OCI-LY3 (cell line): ENCODE measurements at regions not wholly inside any gene's neighbourhood (a gene's known extent, or its start where the extent isn't known, plus 50 kb on each side); places are given as distances from the start of the nearest gene placed in this dataset.

Experiments
- H2AFZ ChIP-seq: fragments of 200-600, 300-600 bp; shearing (Covaris generic); 2 replicates; pipeline ENCODE4 v1.6.0; 2014; ENCODE audit warnings: antibody characterized with exemption, low read depth, low read length
- H3K27ac ChIP-seq: fragments of 200-600, 300-600 bp; sonication (generic); 2 replicates; pipeline ENCODE4 v1.5.1; 2014; ENCODE audit warnings: mild to moderate bottlenecking, low read length, moderate library complexity, mixed read lengths
- H3K27me3 ChIP-seq: fragments of 200-600, 300-600 bp; sonication (generic); 2 replicates; pipeline ENCODE4 v1.6.1; 2014; ENCODE audit warnings: low read depth, low read length, mixed read lengths
- H3K36me3 ChIP-seq: fragments of 200-600, 300-600 bp; sonication (generic); replicated peaks from 2 replicates; pipeline ENCODE3; 2014; ENCODE audit warnings: low read depth, low read length, mixed read lengths
- H3K4me1 ChIP-seq: fragments of 300-600, 200-600 bp; sonication (generic); 2 replicates; pipeline ENCODE4 v1.6.1; 2014; ENCODE audit warnings: low read length, mixed read lengths
- H3K4me2 ChIP-seq: fragments of 200-600, 300-600 bp; sonication (generic); 2 replicates; pipeline ENCODE4 v1.6.1; 2014; ENCODE audit warnings: low read length, mixed read lengths
- H3K4me3 ChIP-seq: fragments of 300-600, 200-600 bp; sonication (generic); 2 replicates; pipeline ENCODE4 v1.5.1; 2014; ENCODE audit warnings: antibody characterized with exemption, mild to moderate bottlenecking, low read length, moderate library complexity
- H3K79me2 ChIP-seq: fragments of 300-600, 200-600 bp; shearing (Covaris generic); 2 replicates; pipeline ENCODE4 v1.6.1; 2014; ENCODE audit warnings: mild to moderate bottlenecking, low read length, mixed read lengths
- H3K9ac ChIP-seq: fragments of 300-600, 200-600 bp; shearing (Covaris generic); 2 replicates; pipeline ENCODE4 v1.6.0; 2014; ENCODE audit warnings: mild to moderate bottlenecking, low read length, moderate library complexity
- H3K9me3 ChIP-seq: fragments of 200-600, 300-600 bp; shearing (Covaris generic); 2 replicates; pipeline ENCODE4 v1.6.1; 2014; ENCODE audit warnings: low read length, mixed read lengths; ENCODE audit not compliant: insufficient read depth
- H4K20me1 ChIP-seq: fragments of 200-600, 300-600 bp; sonication (generic); 2 replicates; pipeline ENCODE4 v1.6.1; 2016; ENCODE audit warnings: low read length, mixed read lengths; ENCODE audit not compliant: insufficient read depth
- EZH2phosphoT487 ChIP-seq: fragments of 200-600 bp; shearing (Covaris generic); IDR thresholded peaks from 2 replicates; pipeline ENCODE4 v1.6.1; 2018; ENCODE audit warnings: antibody characterized with exemption, mixed run types, low read depth
- TF ChIP-seq, protein P1 (sequence below): fragments of 200-600, 300-600 bp; sonication (generic); IDR thresholded peaks from 2 replicates; pipeline ENCODE4 v1.5.1; 2014; ENCODE audit warnings: antibody characterized with exemption, low read length, low read depth

DNA sequence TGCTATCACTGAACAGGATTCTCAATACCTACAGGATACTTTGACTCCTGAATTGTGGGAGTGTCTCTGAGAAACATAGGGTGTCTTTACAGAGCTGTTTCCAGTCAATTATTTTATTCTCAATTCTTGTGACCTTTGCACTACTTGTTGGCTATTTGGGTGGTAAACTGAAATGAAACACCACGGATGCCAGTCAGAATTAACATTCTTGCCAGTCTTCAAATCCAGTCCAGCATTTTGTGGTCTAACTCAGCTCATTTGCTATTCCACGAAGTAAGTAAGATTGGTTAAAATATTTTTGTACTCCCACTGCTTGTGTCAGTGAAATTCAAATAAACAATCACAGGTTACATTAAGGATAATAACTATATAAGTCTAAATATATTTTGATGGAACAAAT lies 197.9 kb downstream of the ANKRD50 start:
- H3K36me3 ChIP-seq, result no peaks in the 10 kb centered on the region
- H4K20me1 ChIP-seq, result no peaks in the 10 kb centered on the region
- no peak overlapping the region for H3K4me2 ChIP-seq
- no peak for TF ChIP-seq EZH2phosphoT487
- TF ChIP-seq, protein P1, sequence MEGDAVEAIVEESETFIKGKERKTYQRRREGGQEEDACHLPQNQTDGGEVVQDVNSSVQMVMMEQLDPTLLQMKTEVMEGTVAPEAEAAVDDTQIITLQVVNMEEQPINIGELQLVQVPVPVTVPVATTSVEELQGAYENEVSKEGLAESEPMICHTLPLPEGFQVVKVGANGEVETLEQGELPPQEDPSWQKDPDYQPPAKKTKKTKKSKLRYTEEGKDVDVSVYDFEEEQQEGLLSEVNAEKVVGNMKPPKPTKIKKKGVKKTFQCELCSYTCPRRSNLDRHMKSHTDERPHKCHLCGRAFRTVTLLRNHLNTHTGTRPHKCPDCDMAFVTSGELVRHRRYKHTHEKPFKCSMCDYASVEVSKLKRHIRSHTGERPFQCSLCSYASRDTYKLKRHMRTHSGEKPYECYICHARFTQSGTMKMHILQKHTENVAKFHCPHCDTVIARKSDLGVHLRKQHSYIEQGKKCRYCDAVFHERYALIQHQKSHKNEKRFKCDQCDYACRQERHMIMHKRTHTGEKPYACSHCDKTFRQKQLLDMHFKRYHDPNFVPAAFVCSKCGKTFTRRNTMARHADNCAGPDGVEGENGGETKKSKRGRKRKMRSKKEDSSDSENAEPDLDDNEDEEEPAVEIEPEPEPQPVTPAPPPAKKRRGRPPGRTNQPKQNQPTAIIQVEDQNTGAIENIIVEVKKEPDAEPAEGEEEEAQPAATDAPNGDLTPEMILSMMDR, result no peak
- H3K4me3 ChIP-seq, result no peak overlapping the region
- no peak overlapping the region for H3K27ac ChIP-seq
- H3K9me3 ChIP-seq, result no peaks in the 10 kb centered on the region
- no peaks in the 10 kb centered on the region for H3K4me1 ChIP-seq
- H3K27me3 ChIP-seq, result no peaks in the 10 kb centered on the region
- H3K9ac ChIP-seq, result no peak overlapping the region
- H2AFZ ChIP-seq, result no peak overlapping the region
- no peaks in the 10 kb centered on the region for H3K79me2 ChIP-seq

DNA sequence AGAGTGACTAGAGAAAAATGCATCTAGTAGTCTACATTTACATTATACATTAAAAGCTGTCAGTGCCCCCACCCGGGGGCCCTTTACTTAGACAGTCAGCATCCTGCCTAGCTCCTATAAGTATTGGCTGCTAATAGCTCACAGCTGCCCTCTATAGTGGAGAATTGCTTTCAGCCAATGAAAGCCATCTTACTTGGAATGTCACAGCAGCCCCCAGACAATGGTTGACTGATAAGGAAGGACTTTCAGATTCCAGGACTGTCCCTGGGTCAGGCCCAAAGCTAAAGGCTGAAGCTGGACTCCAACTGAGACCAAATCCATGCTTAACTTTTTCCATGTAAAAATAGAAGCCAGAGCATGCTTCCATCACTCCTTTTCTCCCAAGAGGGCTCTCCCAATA lies 196.9 kb downstream of the ANKRD50 start:
- Histone ChIP-seq H2AFZ (no peak overlapping the region; the same call in 1 of the 2 replicates), H3K4me1 (no peaks in the 10 kb centered on the region), H3K27me3 (no peaks in the 10 kb centered on the region), H3K4me2 (no peak overlapping the region), H3K9me3 (no peaks in the 10 kb centered on the region), H3K27ac (no peak overlapping the region), H3K36me3 (no peaks in the 10 kb centered on the region), H3K4me3 (no peak overlapping the region), H3K79me2 (no peaks in the 10 kb centered on the region), H3K9ac (no peak overlapping the region), H4K20me1 (no peaks in the 10 kb centered on the region)
- TF ChIP-seq, protein P1, result peak; percentile 24
- no peak for TF ChIP-seq EZH2phosphoT487

DNA sequence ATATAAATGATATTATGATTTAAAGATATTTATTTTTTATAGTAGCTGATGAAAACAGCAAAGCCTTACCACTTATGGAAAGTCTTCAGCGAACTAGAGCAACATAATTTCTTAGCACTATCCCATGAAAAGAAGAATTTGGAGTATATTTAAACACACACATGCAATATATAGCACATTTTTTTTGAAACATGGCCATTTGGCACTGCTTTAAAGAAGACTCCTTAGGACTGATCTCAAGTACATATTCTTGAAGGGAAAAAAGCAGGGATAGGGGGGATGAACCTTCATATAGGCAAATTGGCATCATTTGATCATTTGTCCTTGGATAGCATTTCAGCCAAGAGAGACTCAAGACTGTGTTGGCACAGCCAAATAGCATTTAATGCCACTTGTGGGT lies 193.3 kb downstream of the ANKRD50 start:
- no peak overlapping the region for H3K9ac ChIP-seq
- no peak overlapping the region for H3K4me3 ChIP-seq
- H3K79me2 ChIP-seq, result no peaks in the 10 kb centered on the region
- no peaks in the 10 kb centered on the region for H4K20me1 ChIP-seq
- no peak overlapping the region for H2AFZ ChIP-seq
- no peak overlapping the region for H3K27ac ChIP-seq
- no peaks in the 10 kb centered on the region for H3K9me3 ChIP-seq
- H3K27me3 ChIP-seq, result no peaks in the 10 kb centered on the region
- TF ChIP-seq, protein P1, result no peak
- no peak for TF ChIP-seq EZH2phosphoT487
- no peaks in the 10 kb centered on the region for H3K4me1 ChIP-seq
- no peaks in the 10 kb centered on the region for H3K36me3 ChIP-seq
- no peak overlapping the region for H3K4me2 ChIP-seq

DNA sequence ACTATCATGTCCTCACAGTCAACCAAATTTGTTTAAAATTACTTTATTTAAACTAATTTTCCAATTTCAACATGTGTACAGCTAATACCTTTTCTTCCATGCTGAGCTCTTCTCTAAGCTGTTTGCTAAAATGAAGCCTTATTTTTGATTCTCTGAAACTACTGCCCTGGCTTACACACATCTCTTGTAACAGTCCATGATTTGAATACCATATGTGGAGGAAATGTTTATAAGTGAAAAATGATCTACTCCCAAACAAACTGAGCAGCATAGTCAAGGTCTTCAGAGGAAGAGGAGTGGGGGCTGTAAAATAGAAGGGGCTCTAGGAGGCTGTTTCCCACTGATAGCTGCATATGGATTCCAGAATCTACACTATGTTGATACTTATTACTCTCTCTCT lies 188.7 kb downstream of the ANKRD50 start:
- no peak overlapping the region for H2AFZ ChIP-seq
- no peaks in the 10 kb centered on the region for H3K9me3 ChIP-seq
- no peaks in the 10 kb centered on the region for H3K27me3 ChIP-seq
- TF ChIP-seq, protein P1, result no peak
- TF ChIP-seq EZH2phosphoT487, result no peak
- no peaks in the 10 kb centered on the region for H3K79me2 ChIP-seq
- no peak overlapping the region for H3K27ac ChIP-seq
- no peak overlapping the region for H3K9ac ChIP-seq
- H3K4me3 ChIP-seq, result no peak overlapping the region
- H3K4me1 ChIP-seq, result no peaks in the 10 kb centered on the region
- H3K36me3 ChIP-seq, result no peaks in the 10 kb centered on the region
- no peak overlapping the region for H3K4me2 ChIP-seq
- no peaks in the 10 kb centered on the region for H4K20me1 ChIP-seq
